NOMO-1 treated with DMSO at 0.1 percent for 48 hours (cell line): ENCODE measurements at regions not wholly inside any gene's neighbourhood (a gene's known extent, or its start where the extent isn't known, plus 50 kb on each side); places are given as distances from the start of the nearest gene placed in this dataset.

Experiments
- DNase-seq: peaks from one replicate; lab custom pipeline; 2025; ENCODE audit not compliant: unreplicated experiment; lab: John Stamatoyannopoulos, UW

- no peak for DNase-seq
Measured at GRCh38 chr16:72240466-72240865, 68.5 kb upstream of the PMFBP1 start.

GRCh38 chr16:72236866-72237265 lies 64.9 kb upstream of the PMFBP1 start:
- DNase-seq: no peak

DNA sequence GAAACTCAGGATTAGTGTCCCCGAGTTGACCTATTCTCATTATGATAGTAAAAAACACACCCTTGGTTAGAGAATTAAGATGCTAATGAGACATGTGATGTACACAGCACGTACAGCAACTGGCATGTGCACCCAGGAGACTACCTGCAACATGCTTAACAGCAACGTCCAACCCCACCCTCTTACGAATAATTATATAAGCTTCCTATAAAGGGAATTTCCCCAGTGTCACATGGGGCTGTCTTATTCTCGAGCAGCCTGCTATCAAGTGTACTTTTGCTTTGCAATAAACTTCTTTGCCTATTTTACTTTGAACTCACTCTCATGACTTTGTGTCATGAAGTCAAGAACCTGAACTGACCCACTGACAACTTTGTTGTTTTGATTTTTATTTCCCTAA lies 62.4 kb upstream of the PMFBP1 start:
- no peak for DNase-seq

DNA sequence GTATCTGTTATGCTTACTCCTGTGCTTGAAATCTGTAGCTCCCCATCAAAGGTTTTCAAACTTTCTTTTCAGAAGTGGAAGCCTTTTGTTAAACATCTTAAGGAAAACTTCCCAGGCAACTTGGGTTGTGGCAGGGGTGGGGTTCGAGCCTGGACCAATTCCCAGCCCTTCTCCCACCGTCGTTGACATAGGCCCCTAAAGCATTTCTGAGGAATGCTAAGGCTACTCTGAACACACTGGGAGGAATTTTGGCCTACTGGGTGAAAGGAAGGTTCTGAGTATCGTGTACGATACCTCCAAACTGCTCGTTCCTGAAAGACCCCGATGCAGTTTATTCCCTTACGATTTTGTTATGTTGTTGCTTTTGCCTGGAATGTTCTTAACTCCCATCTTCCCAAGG lies 56.1 kb upstream of the PMFBP1 start:
- DNase-seq: no peak

- no peak for DNase-seq
Measured at GRCh38 chr16:72226136-72226535, 54.2 kb upstream of the PMFBP1 start.

GRCh38 chr16:72224260-72224768 lies 52.4 kb upstream of the PMFBP1 start:
- no peak for DNase-seq

GRCh38 chr16:72222503-72222902 lies 50.5 kb upstream of the PMFBP1 start:
- DNase-seq: no peak
